GM12892 (cell line): ENCODE measurements at regions not wholly inside any gene's neighbourhood (a gene's known extent, or its start where the extent isn't known, plus 50 kb on each side); places are given as distances from the start of the nearest gene placed in this dataset.

Experiments used
- POLR2AphosphoS5 ChIP-seq: IDR thresholded peaks from 2 replicates; pipeline ENCODE4 v1.6.1; 2011; ENCODE audit warnings: low read depth, low read length, control low read depth
- TAF1 ChIP-seq: IDR thresholded peaks from 2 replicates; pipeline ENCODE4 v1.6.1; 2011; ENCODE audit warnings: low read depth, mild to moderate bottlenecking, control low read depth, low read length, borderline replicate concordance

DNA sequence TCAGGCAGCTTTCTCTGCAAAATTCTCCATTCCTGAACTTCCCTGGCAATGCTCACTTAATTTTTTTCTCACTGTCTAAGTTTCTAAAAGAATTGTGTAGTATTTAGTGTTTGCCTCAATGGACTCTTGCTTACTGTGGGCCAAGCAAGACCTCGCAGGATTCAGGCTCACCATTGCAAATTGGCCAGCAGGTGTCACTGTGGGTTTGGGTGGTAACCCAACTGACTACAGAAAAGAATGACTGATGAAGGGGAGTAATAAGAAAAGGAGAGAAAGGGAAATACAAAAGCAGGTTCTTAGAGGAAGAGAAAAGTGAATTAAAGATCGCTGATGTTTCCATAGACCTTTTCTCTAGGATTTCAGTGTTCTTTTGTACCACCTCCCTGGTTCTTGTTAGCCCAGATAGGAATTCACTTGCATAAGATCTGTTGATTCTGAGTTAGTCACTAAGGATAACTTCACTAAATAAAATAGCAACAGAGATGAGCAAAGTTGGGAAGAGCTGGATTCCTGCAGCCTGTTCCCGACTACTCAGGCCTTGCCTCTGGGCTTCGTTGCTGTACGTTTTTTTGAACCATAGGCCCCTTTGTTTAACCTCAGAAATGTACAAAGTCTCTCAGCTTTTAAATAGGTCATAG, 386.5 kb upstream of the DDHD1 start:
- TF ChIP-seq POLR2AphosphoS5 (no peak), TAF1 (no peak)
